Right lobe of liver (tissue), 6 donors: ENCODE measurements at regions not wholly inside any gene's neighbourhood (a gene's known extent, or its start where the extent isn't known, plus 50 kb on each side); places are given as distances from the start of the nearest gene placed in this dataset.

Experiments used
- ATAC-seq, 4 donors: fragments of 200-7000 bp; cut with Tn5 transposase; one replicate each; pipeline ENCODE4 v1.9.1; 2020; ENCODE audit warnings: mild to moderate bottlenecking in 4 of 4, moderate library complexity in 4 of 4
- DNase-seq, 3 donors: peaks; one replicate each; pipeline ENCODE4 v3.0.0-alpha.2; 2020
- H3K27ac ChIP-seq, 3 donors: fragments of 200-600 bp; one replicate each; pipeline ENCODE4 v1.8.0; 2022
- H3K27me3 ChIP-seq, 2 donors: fragments of 200-600 bp; one replicate each; pipeline ENCODE4 v1.8.0; 2022
- H3K36me3 ChIP-seq, 4 donors: fragments of 200-600 bp; sonication (generic) in 1 of 4; one replicate each; pipeline versions ENCODE4 v1.5.1 to v1.8.0; 2017 to 2022; ENCODE audit warnings: control low read depth in 1 of 4
- H3K4me1 ChIP-seq, 4 donors: fragments of 200-600 bp; sonication (generic) in 1 of 4; one replicate each; pipeline versions ENCODE4 v1.5.1 to v1.8.0; 2017 to 2022; ENCODE audit warnings: control low read depth in 1 of 4
- H3K4me3 ChIP-seq, 3 donors: fragments of 200-600 bp; one replicate each; pipeline ENCODE4 v1.8.0; 2022
- H3K9me3 ChIP-seq, 4 donors: fragments of 200-600 bp; sonication (generic) in 1 of 4; one replicate each; pipeline versions ENCODE4 v1.5.1 to v1.8.0; 2017 to 2022; ENCODE audit warnings: control low read depth in 1 of 4
- POLR2A ChIP-seq: fragments of 450-650 bp; IDR thresholded peaks from one replicate; pipeline ENCODE4 v1.6.1; 2017; ENCODE audit warnings: antibody characterized with exemption, mild to moderate bottlenecking
- WGBS: methylation state at CpG from one replicate; pipeline ENCODE4 v1.1.6; 2018; ENCODE audit warnings: low coverage, low lambda C conversion rate; ENCODE audit not compliant: insufficient coverage; ENCODE audit errors: missing lambda C conversion rate; 5-methylcytosine and 5-hydroxymethylcytosine counted together
- intact Hi-C, 2 donors: fragments of 100-400 bp; cut with DNase I; formaldehyde crosslinking; loops; one replicate each; pipeline versions ENCODE4 v1.11.2 to v1.14.1; 2022
- TF ChIP-seq, protein P1 (sequence below), 4 donors: fragments of 200-600 bp in 3 of 4; fragments of 450-650 bp in 1 of 4; IDR thresholded peaks; one replicate each; pipeline versions ENCODE4 v1.5.1 to v1.8.0; 2016 to 2022; ENCODE audit warnings: antibody characterized with exemption in 4 of 4, mild to moderate bottlenecking in 2 of 4
- donor health status: DM: no; HTN: yes; CAD: no.
- donor health status: DM: no; HTN: no; CAD: no.
- donor health status: DM: no; HTN: no; CAD: no.
- donor health status: DM: no; HTN: yes; CAD: no.
- donor health status: DM: no; HTN: yes; CAD: no.

DNA sequence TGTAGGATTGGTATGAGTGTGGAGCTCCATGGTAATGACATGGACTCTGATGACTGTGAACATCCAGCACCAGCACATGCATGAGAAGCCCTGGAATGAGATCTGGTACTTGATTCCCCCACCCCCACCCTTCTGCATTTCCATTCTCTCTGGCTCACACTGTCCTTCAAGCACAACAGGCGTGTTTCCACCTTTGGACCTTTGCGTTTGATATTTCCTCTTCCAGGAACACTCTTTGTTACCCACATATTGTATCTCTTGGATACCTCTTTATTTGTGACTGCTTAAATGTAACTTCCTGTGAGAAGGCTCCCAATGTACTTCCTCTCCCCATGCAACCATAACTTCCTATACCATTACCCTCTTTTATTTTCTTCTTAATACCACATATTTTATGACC lies 263.8 kb downstream of the HNMT start:
- Histone ChIP-seq H3K4me1 (no peaks in the 10 kb centered on the region), H3K36me3 (no peaks in the 10 kb centered on the region), H3K4me3 (no peak overlapping the region), H3K9me3 (no peaks in the 10 kb centered on the region), H3K27ac (no peak overlapping the region), H3K27me3 (no peaks in the 10 kb centered on the region)
- TF ChIP-seq, protein P1, sequence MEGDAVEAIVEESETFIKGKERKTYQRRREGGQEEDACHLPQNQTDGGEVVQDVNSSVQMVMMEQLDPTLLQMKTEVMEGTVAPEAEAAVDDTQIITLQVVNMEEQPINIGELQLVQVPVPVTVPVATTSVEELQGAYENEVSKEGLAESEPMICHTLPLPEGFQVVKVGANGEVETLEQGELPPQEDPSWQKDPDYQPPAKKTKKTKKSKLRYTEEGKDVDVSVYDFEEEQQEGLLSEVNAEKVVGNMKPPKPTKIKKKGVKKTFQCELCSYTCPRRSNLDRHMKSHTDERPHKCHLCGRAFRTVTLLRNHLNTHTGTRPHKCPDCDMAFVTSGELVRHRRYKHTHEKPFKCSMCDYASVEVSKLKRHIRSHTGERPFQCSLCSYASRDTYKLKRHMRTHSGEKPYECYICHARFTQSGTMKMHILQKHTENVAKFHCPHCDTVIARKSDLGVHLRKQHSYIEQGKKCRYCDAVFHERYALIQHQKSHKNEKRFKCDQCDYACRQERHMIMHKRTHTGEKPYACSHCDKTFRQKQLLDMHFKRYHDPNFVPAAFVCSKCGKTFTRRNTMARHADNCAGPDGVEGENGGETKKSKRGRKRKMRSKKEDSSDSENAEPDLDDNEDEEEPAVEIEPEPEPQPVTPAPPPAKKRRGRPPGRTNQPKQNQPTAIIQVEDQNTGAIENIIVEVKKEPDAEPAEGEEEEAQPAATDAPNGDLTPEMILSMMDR (IDR thresholded peaks at IDR 0.05): no peak
- TF ChIP-seq POLR2A: no peak
- intact Hi-C loops: no loop called here
- no peak for DNase-seq
- 52% methylated on average over 2 of the region's 2 CpGs for WGBS
- no peak for ATAC-seq

DNA sequence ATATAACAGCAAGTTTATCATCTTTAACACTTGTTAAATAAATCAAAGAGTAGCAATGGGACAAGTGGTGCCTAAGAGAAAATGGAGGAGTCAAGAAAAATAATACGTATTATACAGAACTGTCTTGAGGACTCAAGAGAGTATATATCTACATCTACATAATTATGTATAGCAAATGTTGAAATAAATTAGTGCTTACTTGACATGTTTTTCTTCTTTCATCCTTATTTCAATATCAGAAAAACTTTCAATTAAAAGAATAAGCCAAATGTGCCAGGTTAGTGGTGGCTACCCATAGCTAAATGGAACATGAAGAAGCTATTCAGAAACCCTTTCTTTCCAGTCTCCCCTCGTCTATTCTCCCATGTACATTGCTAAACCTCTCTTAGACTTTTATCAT lies 267.3 kb upstream of the SPOPL start:
- Histone ChIP-seq H3K4me1 (no peaks in the 10 kb centered on the region), H3K27ac (no peak overlapping the region), H3K36me3 (no peaks in the 10 kb centered on the region), H3K27me3 (no peaks in the 10 kb centered on the region), H3K9me3 (no peaks in the 10 kb centered on the region), H3K4me3 (no peak overlapping the region)
- intact Hi-C loops: no loop called here
- TF ChIP-seq POLR2A: no peak
- TF ChIP-seq, protein P1 (IDR thresholded peaks at IDR 0.05): no peak
- WGBS: 84% methylated on average over 2 of the region's 2 CpGs
- DNase-seq: no peak
- no peak for ATAC-seq

DNA sequence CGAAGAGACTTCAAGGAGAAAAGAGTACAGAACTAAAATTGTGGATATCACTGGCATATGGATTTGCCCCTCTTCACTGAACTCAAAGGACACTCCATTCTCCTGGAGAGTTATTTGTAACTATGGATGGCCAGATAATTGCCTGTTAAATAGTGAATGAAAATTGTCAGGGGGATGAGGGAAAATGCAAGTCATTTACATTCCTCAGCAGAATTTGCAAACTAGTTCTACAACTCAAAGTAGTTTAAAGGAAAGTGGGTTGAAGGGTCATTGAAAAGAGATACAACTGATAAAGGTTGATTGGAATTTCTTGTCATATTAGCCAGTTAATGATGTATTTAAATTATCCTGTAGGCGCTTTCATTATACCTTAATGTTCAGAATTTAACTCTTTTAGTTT lies 266.5 kb upstream of the SPOPL start:
- ATAC-seq (no peak), DNase-seq (no peak)
- H3K4me1 ChIP-seq: no peaks in the 10 kb centered on the region
- no peak overlapping the region for H3K4me3 ChIP-seq
- no peaks in the 10 kb centered on the region for H3K9me3 ChIP-seq
- WGBS: 93% methylated on average over 2 of the region's 2 CpGs
- no peak overlapping the region for H3K27ac ChIP-seq
- TF ChIP-seq POLR2A: no peak
- TF ChIP-seq, protein P1 (IDR thresholded peaks at IDR 0.05): no peak
- no peaks in the 10 kb centered on the region for H3K36me3 ChIP-seq
- intact Hi-C loops: no loop called here
- H3K27me3 ChIP-seq: no peaks in the 10 kb centered on the region

DNA sequence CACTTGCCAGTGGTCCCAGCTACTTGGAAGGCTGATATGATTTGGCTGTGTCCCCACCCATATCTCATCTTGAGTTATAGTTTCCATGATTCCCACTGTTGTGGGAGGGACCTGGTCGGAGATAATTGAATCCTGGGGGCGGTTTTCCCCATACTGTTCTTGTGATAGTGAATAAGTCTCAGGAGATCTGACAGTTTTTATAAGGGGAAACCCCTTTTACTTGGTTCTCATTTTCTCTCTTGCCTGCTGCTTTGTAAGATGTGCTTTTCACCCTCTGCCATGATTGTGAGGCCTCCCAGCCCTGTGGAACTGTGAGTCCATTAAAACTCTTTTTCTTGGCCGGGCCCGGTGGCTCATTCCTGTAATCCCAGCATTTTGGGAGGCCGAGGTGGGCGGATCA lies 265.4 kb upstream of the SPOPL start:
- Histone ChIP-seq H3K4me1 (no peaks in the 10 kb centered on the region), H3K36me3 (no peaks in the 10 kb centered on the region), H3K27me3 (no peaks in the 10 kb centered on the region), H3K9me3 (no peaks in the 10 kb centered on the region), H3K27ac (no peak overlapping the region), H3K4me3 (no peak overlapping the region)
- no peak for ATAC-seq
- WGBS: 94% methylated on average over 3 of the region's 6 CpGs
- intact Hi-C loops: no loop called here
- TF ChIP-seq, protein P1 (IDR thresholded peaks at IDR 0.05): no peak
- TF ChIP-seq POLR2A: no peak
- no peak for DNase-seq

DNA sequence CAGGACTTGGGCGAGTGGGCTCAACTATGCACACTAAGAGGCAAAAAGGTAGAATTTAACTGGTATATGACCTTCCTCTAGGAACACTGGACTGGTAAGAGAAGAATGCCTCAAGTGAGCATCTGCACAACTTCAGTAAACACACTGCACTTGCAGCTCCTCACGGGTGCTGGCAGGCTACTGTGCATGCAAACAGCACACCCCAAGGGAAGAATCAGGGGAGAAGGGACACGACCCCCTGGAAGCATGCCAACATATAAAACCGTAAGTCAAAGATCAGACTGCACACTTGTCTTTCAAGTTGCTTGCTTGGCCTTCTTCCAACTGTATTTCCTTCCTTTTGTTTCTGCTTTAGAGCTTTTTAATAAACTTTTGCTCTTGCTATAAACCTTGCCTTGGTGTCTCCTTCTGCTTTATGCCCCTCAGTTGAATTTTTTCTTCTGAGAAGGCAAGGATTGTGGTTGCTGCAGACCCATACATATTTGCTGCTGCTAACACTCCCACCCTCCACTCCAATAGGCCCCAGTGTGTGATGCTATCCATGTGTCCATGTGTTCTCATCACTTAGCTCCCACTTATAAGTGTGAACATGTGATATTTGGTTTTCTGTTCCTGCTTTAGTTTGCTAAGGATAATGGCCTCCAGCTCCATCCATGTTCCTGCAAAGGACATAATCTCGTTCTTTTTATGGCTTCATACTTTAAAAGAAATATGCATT lies 263.7 kb upstream of the SPOPL start:
- Histone ChIP-seq H3K27me3 (no peaks in the 10 kb centered on the region), H3K4me1 (no peaks in the 10 kb centered on the region), H3K36me3 (no peaks in the 10 kb centered on the region), H3K4me3 (no peak overlapping the region), H3K9me3 (no peaks in the 10 kb centered on the region), H3K27ac (no peak overlapping the region)
- DNase-seq (no peak), ATAC-seq (no peak)
- no peak for TF ChIP-seq POLR2A
- TF ChIP-seq, protein P1 (IDR thresholded peaks at IDR 0.05): no peak
- intact Hi-C loops: no loop called here
- WGBS: 20% methylated on average over 5 of the region's 5 CpGs
